Uterus (tissue), 3 donors: ENCODE measurements at regions not wholly inside any gene's neighbourhood (a gene's known extent, or its start where the extent isn't known, plus 50 kb on each side); places are given as distances from the start of the nearest gene placed in this dataset.
A peak's percentile ranks its signal among the peaks of the same experiment; 100 is the strongest.

Experiments
- DNase-seq, 2 donors: peaks; one replicate each; pipeline ENCODE4 v3.0.0-alpha.2; 2019 to 2020
- H3K27ac ChIP-seq, 2 donors: fragments of 200-600 bp; sonication (generic); 1 replicate in 1 of 2; 2 replicates in 1 of 2; pipeline ENCODE4 v1.5.1; 2016 to 2018
- H3K27me3 ChIP-seq, 2 donors: fragments of 200-600 bp; sonication (generic); one replicate each; pipeline ENCODE4 v1.5.1; 2018 to 2019; ENCODE audit warnings: control low read depth in 1 of 2
- H3K36me3 ChIP-seq, 2 donors: fragments of 200-600 bp; sonication (generic); one replicate each; pipeline ENCODE4 v1.5.1; 2019; ENCODE audit warnings: control low read depth in 1 of 2
- H3K4me1 ChIP-seq, 2 donors: fragments of 200-600 bp; sonication (generic); one replicate each; pipeline ENCODE4 v1.5.1; 2018 to 2019; ENCODE audit warnings: control low read depth in 1 of 2
- H3K4me3 ChIP-seq, 2 donors: fragments of 200-600 bp; sonication (generic); 1 replicate in 1 of 2; 2 replicates in 1 of 2; pipeline ENCODE4 v1.5.1; 2018 to 2019; ENCODE audit warnings: mild to moderate bottlenecking in 1 of 2
- H3K9me3 ChIP-seq, 2 donors: fragments of 200-600 bp; sonication (generic); one replicate each; pipeline ENCODE4 v1.5.1; 2019; ENCODE audit warnings: control low read depth in 1 of 2
- POLR2A ChIP-seq, 2 donors: fragments of 450-650 bp; IDR thresholded peaks; one replicate each; pipeline ENCODE4 v1.6.1; 2016; ENCODE audit warnings: antibody characterized with exemption in 2 of 2, mild to moderate bottlenecking in 1 of 2, moderate library complexity in 1 of 2
- intact Hi-C: fragments of 100-400 bp; cut with DNase I; formaldehyde crosslinking; loops from one replicate; pipeline ENCODE4 v1.15.1; 2023; ENCODE audit warnings: low total_unique reads
- TF ChIP-seq, protein P1 (sequence below), 4 experiments: fragments of 200-600 bp in 2 of 4; fragments of 450-650 bp in 2 of 4; sonication (generic) in 2 of 4; IDR thresholded peaks; one replicate each; pipeline ENCODE4 v1.5.1; 2016 to 2019; ENCODE audit warnings: antibody characterized with exemption in 4 of 4, mild to moderate bottlenecking in 2 of 4, moderate library complexity in 1 of 4
- donor health status: DM: yes; HTN: yes; CAD: no.

DNA sequence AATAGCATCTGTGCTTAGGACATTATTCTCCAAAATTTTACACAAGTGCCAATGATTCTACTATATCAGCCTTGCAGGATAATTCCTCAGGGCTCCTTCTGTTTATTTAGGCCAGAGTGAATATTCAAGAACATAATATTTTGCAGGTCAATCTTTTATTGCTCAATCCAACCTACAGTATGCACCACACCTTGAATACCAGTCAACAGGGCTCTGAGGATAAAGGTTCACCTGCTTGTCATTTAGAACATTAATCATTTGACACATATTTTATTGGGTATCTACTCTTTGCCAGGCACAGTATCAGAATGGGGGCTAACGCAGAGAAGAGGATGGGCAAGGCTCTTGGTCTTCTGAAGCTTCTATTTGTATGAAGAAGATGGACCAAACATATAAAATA lies 66.2 kb upstream of the SHISA3 start:
- no peaks in the 10 kb centered on the region for H3K36me3 ChIP-seq
- no peaks in the 10 kb centered on the region for H3K27me3 ChIP-seq
- intact Hi-C loops: no loop called here
- TF ChIP-seq POLR2A (IDR thresholded peaks at IDR 0.05): no peak
- TF ChIP-seq, protein P1, sequence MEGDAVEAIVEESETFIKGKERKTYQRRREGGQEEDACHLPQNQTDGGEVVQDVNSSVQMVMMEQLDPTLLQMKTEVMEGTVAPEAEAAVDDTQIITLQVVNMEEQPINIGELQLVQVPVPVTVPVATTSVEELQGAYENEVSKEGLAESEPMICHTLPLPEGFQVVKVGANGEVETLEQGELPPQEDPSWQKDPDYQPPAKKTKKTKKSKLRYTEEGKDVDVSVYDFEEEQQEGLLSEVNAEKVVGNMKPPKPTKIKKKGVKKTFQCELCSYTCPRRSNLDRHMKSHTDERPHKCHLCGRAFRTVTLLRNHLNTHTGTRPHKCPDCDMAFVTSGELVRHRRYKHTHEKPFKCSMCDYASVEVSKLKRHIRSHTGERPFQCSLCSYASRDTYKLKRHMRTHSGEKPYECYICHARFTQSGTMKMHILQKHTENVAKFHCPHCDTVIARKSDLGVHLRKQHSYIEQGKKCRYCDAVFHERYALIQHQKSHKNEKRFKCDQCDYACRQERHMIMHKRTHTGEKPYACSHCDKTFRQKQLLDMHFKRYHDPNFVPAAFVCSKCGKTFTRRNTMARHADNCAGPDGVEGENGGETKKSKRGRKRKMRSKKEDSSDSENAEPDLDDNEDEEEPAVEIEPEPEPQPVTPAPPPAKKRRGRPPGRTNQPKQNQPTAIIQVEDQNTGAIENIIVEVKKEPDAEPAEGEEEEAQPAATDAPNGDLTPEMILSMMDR (IDR thresholded peaks at IDR 0.05): no peak
- no peaks in the 10 kb centered on the region for H3K9me3 ChIP-seq
- no peak overlapping the region for H3K4me3 ChIP-seq
- DNase-seq: no peak
- H3K4me1 ChIP-seq: no peaks in the 10 kb centered on the region
- no peak overlapping the region for H3K27ac ChIP-seq

DNA sequence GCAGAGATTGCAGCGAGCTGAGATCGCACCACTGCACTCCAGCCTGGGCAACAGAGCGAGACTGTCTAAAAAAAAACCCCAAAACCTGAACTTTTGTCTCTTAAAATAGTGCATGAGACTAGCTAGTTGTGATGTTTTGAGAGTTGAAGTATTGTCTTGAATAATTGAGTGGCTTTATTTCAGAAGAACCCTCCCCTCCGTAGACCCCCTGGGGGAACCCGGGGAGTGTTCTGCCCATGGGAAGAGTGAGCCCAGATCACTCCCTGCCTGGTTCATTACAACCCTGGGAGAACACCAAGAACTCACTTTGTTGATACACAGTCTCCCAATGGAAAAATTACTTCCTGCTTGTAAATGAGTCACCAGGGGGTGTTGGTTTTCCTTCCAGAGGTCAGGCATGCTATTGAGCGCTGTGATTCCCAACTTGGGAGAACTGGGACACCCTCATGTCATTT lies 65.3 kb upstream of the SHISA3 start:
- H3K36me3 ChIP-seq: no peaks in the 10 kb centered on the region

DNA sequence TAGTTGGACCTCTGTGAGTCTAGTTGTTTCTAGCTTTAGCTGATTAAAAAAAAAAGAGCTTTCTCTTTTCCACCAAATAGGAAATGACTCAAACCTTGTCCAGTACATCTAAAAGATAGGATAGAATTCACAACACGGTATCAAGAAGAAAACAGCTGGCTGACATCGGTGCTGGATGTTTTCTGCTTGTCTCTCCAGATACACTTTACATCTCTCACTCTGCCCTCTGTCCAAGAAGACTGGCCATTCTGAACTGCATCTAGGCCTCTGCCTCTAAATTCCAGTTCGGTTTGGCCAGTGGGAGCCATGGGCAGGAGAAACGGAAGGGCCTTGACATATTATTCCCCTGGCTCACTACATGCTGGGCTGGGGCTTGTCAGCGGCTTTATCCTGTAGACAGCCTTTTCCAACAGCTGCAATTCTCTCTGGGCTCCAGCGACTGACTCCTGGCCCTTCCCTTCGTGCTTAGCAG lies 57.3 kb upstream of the SHISA3 start:
- DNase-seq: no peak
- peak overlapping the region in 1 of 2 donors; percentile 14 for H3K27ac ChIP-seq
- no peaks in the 10 kb centered on the region for H3K27me3 ChIP-seq
- TF ChIP-seq, protein P1 (IDR thresholded peaks at IDR 0.05): no peak
- TF ChIP-seq POLR2A (IDR thresholded peaks at IDR 0.05): no peak
- H3K9me3 ChIP-seq: no peaks in the 10 kb centered on the region
- H3K4me3 ChIP-seq: no peak overlapping the region
- intact Hi-C loops: no loop called here
- H3K4me1 ChIP-seq: no peaks in the 10 kb centered on the region
- no peaks in the 10 kb centered on the region for H3K36me3 ChIP-seq

More for the DNA sequence above, 65.3 kb upstream of the SHISA3 start:
- Histone ChIP-seq H3K9me3 (no peaks in the 10 kb centered on the region), H3K4me1 (no peaks in the 10 kb centered on the region), H3K4me3 (no peak overlapping the region), H3K27me3 (no peaks in the 10 kb centered on the region), H3K27ac (no peak overlapping the region)
- DNase-seq: no peak
- TF ChIP-seq POLR2A (IDR thresholded peaks at IDR 0.05): no peak
- TF ChIP-seq, protein P1 (IDR thresholded peaks at IDR 0.05): no peak
- intact Hi-C loops: no loop called here

DNA sequence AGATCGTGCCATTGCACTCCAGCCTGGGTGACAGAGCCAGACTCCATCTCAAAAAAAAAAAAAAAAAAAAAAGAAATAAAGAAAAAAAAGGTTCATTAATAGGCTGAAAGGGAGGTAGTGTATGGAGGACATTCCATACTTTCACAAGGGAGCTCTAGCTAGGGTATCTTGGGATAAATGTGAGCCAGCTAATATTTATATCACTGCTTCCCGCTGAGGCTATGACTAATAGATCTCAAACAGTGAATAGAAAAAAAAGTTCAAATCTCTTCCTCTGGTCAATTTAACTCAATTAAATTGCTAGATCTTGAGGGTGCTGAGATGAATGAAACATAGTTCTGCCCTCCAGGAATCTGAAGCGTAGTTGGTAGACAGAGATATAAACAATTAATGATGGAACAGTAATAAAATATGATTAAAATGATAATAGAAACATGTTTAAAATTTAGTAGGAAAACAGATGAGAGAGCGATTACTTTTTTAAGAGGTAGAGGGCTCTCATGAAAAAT lies 55.7 kb upstream of the SHISA3 start:
- DNase-seq: no peak
- Histone ChIP-seq H3K4me1 (no peaks in the 10 kb centered on the region), H3K9me3 (no peaks in the 10 kb centered on the region), H3K4me3 (no peak overlapping the region), H3K27ac (no peak overlapping the region), H3K27me3 (no peaks in the 10 kb centered on the region), H3K36me3 (no peaks in the 10 kb centered on the region)
- intact Hi-C loops: no loop called here
- TF ChIP-seq, protein P1 (IDR thresholded peaks at IDR 0.05): no peak
- TF ChIP-seq POLR2A (IDR thresholded peaks at IDR 0.05): no peak

GRCh38 chr4:42342459-42342858 lies 54.8 kb upstream of the SHISA3 start:
- no peak overlapping the region for H3K27ac ChIP-seq
- intact Hi-C loops: no loop called here
- no peaks in the 10 kb centered on the region for H3K9me3 ChIP-seq
- DNase-seq: no peak
- no peaks in the 10 kb centered on the region for H3K4me1 ChIP-seq
- H3K36me3 ChIP-seq: no peaks in the 10 kb centered on the region
- no peaks in the 10 kb centered on the region for H3K27me3 ChIP-seq
- no peak for TF ChIP-seq POLR2A (IDR thresholded peaks at IDR 0.05)
- TF ChIP-seq, protein P1 (IDR thresholded peaks at IDR 0.05): no peak
- H3K4me3 ChIP-seq: no peak overlapping the region
